ENCODE measurements at regions not wholly inside any gene's neighbourhood (a gene's known extent, or its start where the extent isn't known, plus 50 kb on each side); places are given as distances from the start of the nearest gene placed in this dataset.

GRCh38 chr4:27514711-27515110 is 654.1 kb downstream of the STIM2 start:
- 32 to 46% methylated on average over 2 of the region's 2 CpGs for WGBS, 2 donors
- Histone ChIP-seq H3K36me3 (replicated peaks in 1 of 2; ENCODE audit: insufficient read depth in 1 of 2, low read depth in 2 of 2) (no peaks in the 10 kb centered on the region), H3K4me3 (no peak overlapping the region), H3K27me3 (no peaks in the 10 kb centered on the region), H3K4me1 (no peaks in the 10 kb centered on the region), H3K27ac (no peak overlapping the region), H3K9me3 (no peaks in the 10 kb centered on the region)
- DNase-seq (no peak), ATAC-seq (no peak)
- TF ChIP-seq, protein P1, sequence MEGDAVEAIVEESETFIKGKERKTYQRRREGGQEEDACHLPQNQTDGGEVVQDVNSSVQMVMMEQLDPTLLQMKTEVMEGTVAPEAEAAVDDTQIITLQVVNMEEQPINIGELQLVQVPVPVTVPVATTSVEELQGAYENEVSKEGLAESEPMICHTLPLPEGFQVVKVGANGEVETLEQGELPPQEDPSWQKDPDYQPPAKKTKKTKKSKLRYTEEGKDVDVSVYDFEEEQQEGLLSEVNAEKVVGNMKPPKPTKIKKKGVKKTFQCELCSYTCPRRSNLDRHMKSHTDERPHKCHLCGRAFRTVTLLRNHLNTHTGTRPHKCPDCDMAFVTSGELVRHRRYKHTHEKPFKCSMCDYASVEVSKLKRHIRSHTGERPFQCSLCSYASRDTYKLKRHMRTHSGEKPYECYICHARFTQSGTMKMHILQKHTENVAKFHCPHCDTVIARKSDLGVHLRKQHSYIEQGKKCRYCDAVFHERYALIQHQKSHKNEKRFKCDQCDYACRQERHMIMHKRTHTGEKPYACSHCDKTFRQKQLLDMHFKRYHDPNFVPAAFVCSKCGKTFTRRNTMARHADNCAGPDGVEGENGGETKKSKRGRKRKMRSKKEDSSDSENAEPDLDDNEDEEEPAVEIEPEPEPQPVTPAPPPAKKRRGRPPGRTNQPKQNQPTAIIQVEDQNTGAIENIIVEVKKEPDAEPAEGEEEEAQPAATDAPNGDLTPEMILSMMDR (IDR thresholded peaks at IDR 0.05): no peak
- no peak for TF ChIP-seq POLR2A (IDR thresholded peaks at IDR 0.05)
- intact Hi-C loops (cut with DNase I): no loop called here

DNA sequence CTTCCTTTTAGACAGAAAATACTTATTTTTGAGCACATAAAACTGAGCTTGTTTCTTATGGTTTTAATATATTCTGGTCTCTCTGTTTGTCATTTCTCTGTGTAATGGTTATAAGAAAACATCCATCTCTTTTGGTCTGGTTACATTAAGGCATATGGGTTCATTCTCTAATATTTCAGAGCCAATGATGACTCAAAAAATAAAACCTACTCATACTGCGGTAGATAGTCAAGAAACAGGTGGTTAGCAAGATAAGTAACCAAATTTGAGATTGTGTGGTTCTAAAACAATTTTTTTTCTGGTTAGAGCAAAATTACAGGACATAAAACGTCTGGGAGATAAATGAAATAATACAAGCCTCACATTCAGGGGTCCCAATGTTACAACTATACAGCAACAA is 654.5 kb downstream of the STIM2 start:
- no peak for DNase-seq
- ATAC-seq: no peak
- Histone ChIP-seq H3K4me1 (no peaks in the 10 kb centered on the region), H3K9me3 (no peaks in the 10 kb centered on the region), H3K27me3 (no peaks in the 10 kb centered on the region), H3K4me3 (no peak overlapping the region), H3K27ac (no peak overlapping the region), H3K36me3 (replicated peaks in 1 of 2; ENCODE audit: insufficient read depth in 1 of 2, low read depth in 2 of 2) (no peaks in the 10 kb centered on the region)
- WGBS, 2 donors: 41 to 61% methylated on average over 2 of the region's 2 CpGs
- TF ChIP-seq POLR2A (IDR thresholded peaks at IDR 0.05): no peak
- TF ChIP-seq, protein P1 (IDR thresholded peaks at IDR 0.05): no peak
- intact Hi-C loops (cut with DNase I): no loop called here

DNA sequence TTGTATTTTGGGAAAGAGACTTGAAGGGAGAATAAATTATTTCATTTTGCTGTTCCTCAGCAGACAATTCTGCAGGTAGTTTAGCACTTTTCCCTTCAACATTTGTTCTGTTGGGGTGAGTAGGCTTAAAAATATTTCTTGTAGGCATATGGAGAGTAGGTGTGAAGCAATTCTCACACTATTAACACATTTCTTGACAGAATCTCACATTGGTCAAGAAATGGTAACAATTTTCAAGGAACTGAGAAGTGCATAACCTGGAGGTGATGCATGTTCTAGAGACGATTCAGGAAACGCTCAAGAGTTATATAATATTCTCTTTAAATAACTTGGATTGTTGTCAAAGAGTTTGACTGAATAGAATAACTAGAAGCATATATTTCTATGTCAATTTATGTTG is 658.2 kb downstream of the STIM2 start:
- 33 to 50% methylated on average over 2 of the region's 2 CpGs for WGBS, 2 donors
- Histone ChIP-seq H3K9me3 (no peaks in the 10 kb centered on the region), H3K4me1 (no peaks in the 10 kb centered on the region), H3K27ac (no peak overlapping the region), H3K4me3 (no peak overlapping the region), H3K27me3 (no peaks in the 10 kb centered on the region), H3K36me3 (replicated peaks in 1 of 2; ENCODE audit: insufficient read depth in 1 of 2, low read depth in 2 of 2) (no peaks in the 10 kb centered on the region)
- TF ChIP-seq, protein P1 (IDR thresholded peaks at IDR 0.05): no peak
- TF ChIP-seq POLR2A (IDR thresholded peaks at IDR 0.05): no peak
- DNase-seq (no peak), ATAC-seq (no peak)
- intact Hi-C loops (cut with DNase I): no loop called here

DNA sequence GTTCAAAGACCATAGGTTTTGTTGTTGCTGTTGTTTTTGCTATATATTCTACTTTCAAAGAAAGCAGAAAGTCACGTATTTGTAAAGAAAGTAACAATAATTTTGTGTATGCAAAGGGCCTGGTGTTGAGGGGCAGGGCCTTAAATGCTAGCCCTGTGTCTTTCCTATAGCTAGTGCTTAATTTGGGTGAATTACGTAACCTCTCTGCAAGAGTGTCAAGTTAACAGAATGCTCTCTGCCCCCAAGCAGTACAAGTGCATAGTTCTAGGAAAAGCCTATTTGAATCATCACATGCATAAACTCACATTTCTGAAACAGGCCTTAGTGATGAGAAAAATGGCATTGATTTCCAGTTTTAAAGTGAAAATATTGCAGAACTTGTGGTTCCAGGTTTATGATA is 663.6 kb downstream of the STIM2 start:
- DNase-seq: no peak
- H3K36me3 ChIP-seq (replicated peaks in 1 of 2; ENCODE audit: insufficient read depth in 1 of 2, low read depth in 2 of 2): no peaks in the 10 kb centered on the region
- H3K9me3 ChIP-seq: no peaks in the 10 kb centered on the region
- TF ChIP-seq POLR2A (IDR thresholded peaks at IDR 0.05): no peak
- TF ChIP-seq, protein P1 (IDR thresholded peaks at IDR 0.05): no peak
- intact Hi-C loops (cut with DNase I): no loop called here
- H3K27me3 ChIP-seq: no peaks in the 10 kb centered on the region
- no peak overlapping the region for H3K27ac ChIP-seq
- no peak overlapping the region for H3K4me3 ChIP-seq
- no peaks in the 10 kb centered on the region for H3K4me1 ChIP-seq
- WGBS, 2 donors: 85 to 89% methylated on average over 2 of the region's 2 CpGs
- ATAC-seq: no peak

- 26% methylated on average over 1 of the region's 1 CpG for WGBS, 2 donors
Observed at GRCh38 chr4:27534488-27534887, 673.8 kb downstream of the STIM2 start.

More at GRCh38 chr4:27534488-27534887, 673.8 kb downstream of the STIM2 start:
- no peaks in the 10 kb centered on the region for H3K36me3 ChIP-seq (replicated peaks in 1 of 2; ENCODE audit: insufficient read depth in 1 of 2, low read depth in 2 of 2)
- ATAC-seq (no peak), DNase-seq (no peak)
- H3K27ac ChIP-seq: no peak overlapping the region
- no peak for TF ChIP-seq POLR2A (IDR thresholded peaks at IDR 0.05)
- TF ChIP-seq, protein P1 (IDR thresholded peaks at IDR 0.05): no peak
- H3K4me1 ChIP-seq: no peaks in the 10 kb centered on the region
- no peaks in the 10 kb centered on the region for H3K27me3 ChIP-seq
- intact Hi-C loops (cut with DNase I): no loop called here
- no peak overlapping the region for H3K4me3 ChIP-seq
- H3K9me3 ChIP-seq: no peaks in the 10 kb centered on the region

Data from body of pancreas (tissue), 4 donors.